HCT116 (cell line): ENCODE measurements at regions not wholly inside any gene's neighbourhood (a gene's known extent, or its start where the extent isn't known, plus 50 kb on each side); places are given as distances from the start of the nearest gene placed in this dataset.

Experiments
- ATAC-seq: fragments of 200-7000 bp; cut with Tn5 transposase; 2 replicates; pipeline ENCODE4 v1.9.1; 2020; ENCODE audit warnings: mild to moderate bottlenecking, moderate library complexity
- BruUV-seq: library from RNA; stranded (reverse); fragments of 400-500 nt; replicated peaks from 2 replicates; lab custom pipeline; 2021; lab: Mats Ljungman, UMichigan
- CTCF ChIA-PET: fragments of 300-600 bp; sonication (Branson Sonifier 250); formaldehyde crosslinking; loops from one replicate; lab custom pipeline; 2021; ENCODE audit warnings: antibody characterized with exemption; lab: Charles Lee
- POLR2A ChIA-PET: fragments of 300-600, 350-600 bp; sonication (Branson Sonifier 250); formaldehyde crosslinking; loops from one replicate; lab custom pipeline; 2021; ENCODE audit warnings: antibody characterized with exemption; lab: Charles Lee
- RAD21 ChIA-PET, 2 experiments: fragments of 300-600 bp; sonication (Branson Sonifier 250); formaldehyde crosslinking; loops; one replicate each; lab custom pipeline; 2023; ENCODE audit warnings: low total read pairs in 2 of 2; ENCODE audit not compliant: uncharacterized antibody in 2 of 2, unreplicated experiment in 2 of 2, low non-redundant PET in 1 of 2; lab: Charles Lee
- DNase-seq: peaks from one replicate; pipeline ENCODE4 v3.0.0-alpha.2; 2010; ENCODE audit warnings: low read depth, low spot score
- H2AFZ ChIP-seq: fragments of 200-600 bp; shearing (Covaris generic), sonication (generic); 2 replicates; pipeline ENCODE4 v1.6.1; 2017; ENCODE audit warnings: low read depth, mixed run types, mixed read lengths, antibody characterized with exemption, low read length; ENCODE audit not compliant: poor library complexity, severe bottlenecking
- H3K27ac ChIP-seq: 2 replicates; pipeline ENCODE4 v1.5.1; 2012; ENCODE audit warnings: low read depth, low read length
- H3K27me3 ChIP-seq: fragments of 200-600 bp; sonication (generic); 2 replicates; pipeline ENCODE4 v1.6.1; 2016; ENCODE audit warnings: mixed run types, low read length, mixed read lengths; ENCODE audit not compliant: insufficient read depth
- H3K36me3 ChIP-seq, 2 experiments: fragments of 200-500 bp in 1 of 2; fragments of 200-600 bp in 1 of 2; sonication (Bioruptor generic) in 1 of 2; sonication (generic) in 1 of 2; 2 replicates each; pipeline versions ENCODE4 v1.5.1 to v1.6.1; 2014 to 2016; ENCODE audit warnings: low read length in 2 of 2, inconsistent platforms in 1 of 2, mixed read lengths in 1 of 2, mixed run types in 1 of 2; ENCODE audit not compliant: insufficient read depth in 2 of 2, control insufficient read depth in 1 of 2
- H3K4me1 ChIP-seq, 2 experiments: fragments of 200-600 bp in 1 of 2; sonication (generic) in 1 of 2; 2 replicates each; pipeline versions ENCODE4 v1.5.1 to v1.6.1; 2012 to 2017; ENCODE audit warnings: low read length in 2 of 2, inconsistent platforms in 1 of 2, mild to moderate bottlenecking in 1 of 2, mixed read lengths in 1 of 2, mixed run types in 1 of 2, moderate library complexity in 1 of 2; ENCODE audit not compliant: insufficient read depth in 2 of 2, control insufficient read depth in 1 of 2
- H3K4me2 ChIP-seq: fragments of 200-600 bp; sonication (generic); 2 replicates; pipeline ENCODE4 v1.6.1; 2017; ENCODE audit warnings: mixed run types, low read length, mixed read lengths
- H3K4me3 ChIP-seq, 2 experiments: fragments of 200-600 bp in 1 of 2; sonication (generic) in 1 of 2; replicated peaks in 1 of 2; 2 replicates each; pipeline ENCODE4 v1.5.1; 2011 to 2016; ENCODE audit warnings: low read length in 2 of 2, control low read depth in 1 of 2, low read depth in 1 of 2, mild to moderate bottlenecking in 1 of 2, mixed read lengths in 1 of 2, mixed run types in 1 of 2
- H3K79me2 ChIP-seq: fragments of 200-600 bp; sonication (generic); 2 replicates; pipeline ENCODE4 v1.6.1; 2017; ENCODE audit warnings: mild to moderate bottlenecking, mixed run types, low read length, moderate library complexity, mixed read lengths; ENCODE audit not compliant: insufficient read depth
- H3K9ac ChIP-seq: fragments of 200-600 bp; sonication (generic); 2 replicates; pipeline ENCODE4 v1.6.1; 2016; ENCODE audit warnings: low read length, mixed read lengths
- H3K9me2 ChIP-seq: fragments of 200-600 bp; sonication (generic), shearing (Covaris generic); 2 replicates; pipeline ENCODE4 v1.6.1; 2017; ENCODE audit warnings: mixed run types, mild to moderate bottlenecking, moderate library complexity; ENCODE audit not compliant: insufficient read depth
- H3K9me3 ChIP-seq, 2 experiments: fragments of 200-500 bp in 1 of 2; fragments of 200-600 bp in 1 of 2; sonication (Bioruptor generic) in 1 of 2; sonication (generic) in 1 of 2; 2 replicates each; pipeline ENCODE4 v1.6.1; 2014 to 2017; ENCODE audit warnings: low read length in 2 of 2, mixed read lengths in 2 of 2, inconsistent platforms in 1 of 2, low read depth in 1 of 2, mild to moderate bottlenecking in 1 of 2, mixed run types in 1 of 2, moderate library complexity in 1 of 2; ENCODE audit not compliant: control insufficient read depth in 1 of 2, insufficient read depth in 1 of 2
- H4K20me1 ChIP-seq: fragments of 200-600 bp; sonication (generic), shearing (Covaris generic); 2 replicates; pipeline ENCODE4 v1.6.1; 2017; ENCODE audit warnings: mixed run types, mild to moderate bottlenecking, moderate library complexity; ENCODE audit not compliant: insufficient read depth
- CEBPB ChIP-seq: IDR thresholded peaks from 2 replicates; pipeline ENCODE4 v1.6.1; 2012; ENCODE audit warnings: low read depth
- EGR1 ChIP-seq: IDR thresholded peaks from 2 replicates; pipeline ENCODE4 v1.6.1; 2012; ENCODE audit warnings: low read depth
- EZH2 ChIP-seq: fragments of 200-600 bp; sonication (generic); IDR thresholded peaks from 2 replicates; pipeline ENCODE4 v1.6.1; 2017; ENCODE audit warnings: antibody characterized with exemption, mixed run types
- EZH2phosphoT487 ChIP-seq: fragments of 200-600 bp; IDR thresholded peaks from 2 replicates; pipeline ENCODE4 v1.6.1; 2018; ENCODE audit warnings: antibody characterized with exemption, borderline replicate concordance
- FOSL1 ChIP-seq: IDR thresholded peaks from 2 replicates; pipeline ENCODE4 v1.6.1; 2012; ENCODE audit warnings: low read depth
- JUND ChIP-seq: IDR thresholded peaks from 2 replicates; pipeline ENCODE4 v1.6.1; 2012
- MAX ChIP-seq: IDR thresholded peaks from 2 replicates; pipeline ENCODE4 v1.6.1; 2012
- POLR2AphosphoS5 ChIP-seq: IDR thresholded peaks from 2 replicates; pipeline ENCODE4 v1.6.1; 2011; ENCODE audit warnings: mild to moderate bottlenecking, low read depth, low read length, moderate library complexity
- SP1 ChIP-seq: IDR thresholded peaks from 2 replicates; pipeline ENCODE4 v1.6.1; 2012; ENCODE audit warnings: low read depth
- SRF ChIP-seq: IDR thresholded peaks from 2 replicates; pipeline ENCODE4 v1.6.1; 2012; ENCODE audit warnings: low read depth
- TCF7L2 ChIP-seq: IDR thresholded peaks from 2 replicates; pipeline ENCODE4 v1.7.0; 2011; ENCODE audit warnings: borderline replicate concordance, inconsistent platforms; ENCODE audit not compliant: insufficient read depth, insufficient read length; ENCODE audit errors: extremely low read depth
- YY1 ChIP-seq: IDR thresholded peaks from 2 replicates; pipeline ENCODE4 v1.6.1; 2011; ENCODE audit warnings: low read length, low read depth, moderate library complexity, mild to moderate bottlenecking; ENCODE audit not compliant: insufficient replicate concordance; ENCODE audit errors: extremely low read depth
- ZFX ChIP-seq: fragments of 450-650 bp; IDR thresholded peaks from 2 replicates; pipeline ENCODE4 v1.6.1; 2017
- intact Hi-C: fragments of 100-400 bp; cut with micrococcal nuclease; formaldehyde crosslinking; loops from 2 replicates; pipeline ENCODE4 v1.10.0; 2022
- TF ChIP-seq, protein P1 (sequence below), 3 experiments: fragments of 200-600 bp in 1 of 3; sonication (generic) in 1 of 3; IDR thresholded peaks in 2 of 3; conservative IDR thresholded peaks in 1 of 3; 2 replicates each; pipeline ENCODE4 v1.5.1; 2012 to 2017; ENCODE audit warnings: low read depth in 2 of 3, low read length in 2 of 3, antibody characterized with exemption in 1 of 3, borderline replicate concordance in 1 of 3, control low read depth in 1 of 3, mild to moderate bottlenecking in 1 of 3, mixed read lengths in 1 of 3, mixed run types in 1 of 3, moderate library complexity in 1 of 3; ENCODE audit not compliant: insufficient read depth in 1 of 3
- TF ChIP-seq, protein P2 (sequence below): IDR thresholded peaks from 2 replicates; pipeline ENCODE4 v1.6.1; 2012

- ATAC-seq, result no peak
- no peak for DNase-seq
- Histone ChIP-seq H3K79me2 (no peaks in the 10 kb centered on the region), H3K9me2 (no peaks in the 10 kb centered on the region), H2AFZ (no peak overlapping the region), H3K27me3 (no peaks in the 10 kb centered on the region), H3K36me3 (no peaks in the 10 kb centered on the region), H3K4me2 (no peak overlapping the region), H4K20me1 (no peaks in the 10 kb centered on the region), H3K9me3 (0 out of 4 replicates have a peak, but pooled peaks cover 0 to 3% of the 10 kb centered on the region in 2 experiments), H3K4me3 (no peak overlapping the region), H3K4me1 (no peaks in the 10 kb centered on the region), H3K9ac (no peak overlapping the region), H3K27ac (no peak overlapping the region)
- ChIA-PET CTCF (no interaction called here), POLR2A (no interaction called here), RAD21 (no interaction called here)
- BruUV-seq, result no TSS peak
- TF ChIP-seq ZFX, result no peak
- no peak for TF ChIP-seq MAX
- TF ChIP-seq SRF, result no peak
- no peak for TF ChIP-seq EGR1
- no peak for TF ChIP-seq TCF7L2
- no peak for TF ChIP-seq CEBPB
- no peak for TF ChIP-seq FOSL1
- TF ChIP-seq, protein P1, sequence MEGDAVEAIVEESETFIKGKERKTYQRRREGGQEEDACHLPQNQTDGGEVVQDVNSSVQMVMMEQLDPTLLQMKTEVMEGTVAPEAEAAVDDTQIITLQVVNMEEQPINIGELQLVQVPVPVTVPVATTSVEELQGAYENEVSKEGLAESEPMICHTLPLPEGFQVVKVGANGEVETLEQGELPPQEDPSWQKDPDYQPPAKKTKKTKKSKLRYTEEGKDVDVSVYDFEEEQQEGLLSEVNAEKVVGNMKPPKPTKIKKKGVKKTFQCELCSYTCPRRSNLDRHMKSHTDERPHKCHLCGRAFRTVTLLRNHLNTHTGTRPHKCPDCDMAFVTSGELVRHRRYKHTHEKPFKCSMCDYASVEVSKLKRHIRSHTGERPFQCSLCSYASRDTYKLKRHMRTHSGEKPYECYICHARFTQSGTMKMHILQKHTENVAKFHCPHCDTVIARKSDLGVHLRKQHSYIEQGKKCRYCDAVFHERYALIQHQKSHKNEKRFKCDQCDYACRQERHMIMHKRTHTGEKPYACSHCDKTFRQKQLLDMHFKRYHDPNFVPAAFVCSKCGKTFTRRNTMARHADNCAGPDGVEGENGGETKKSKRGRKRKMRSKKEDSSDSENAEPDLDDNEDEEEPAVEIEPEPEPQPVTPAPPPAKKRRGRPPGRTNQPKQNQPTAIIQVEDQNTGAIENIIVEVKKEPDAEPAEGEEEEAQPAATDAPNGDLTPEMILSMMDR (IDR thresholded peaks at IDR 0.05 in 2 of 3, conservative IDR thresholded peaks at IDR 0.05 in 1 of 3; ENCODE audit: borderline replicate concordance in 1 of 3, insufficient read depth in 1 of 3, low read depth in 2 of 3, low read length in 2 of 3), result no peak
- intact Hi-C loops, result no loop called here
Measured at GRCh38 chr13:78413887-78414553, 189.3 kb downstream of the POU4F1 start.

DNA sequence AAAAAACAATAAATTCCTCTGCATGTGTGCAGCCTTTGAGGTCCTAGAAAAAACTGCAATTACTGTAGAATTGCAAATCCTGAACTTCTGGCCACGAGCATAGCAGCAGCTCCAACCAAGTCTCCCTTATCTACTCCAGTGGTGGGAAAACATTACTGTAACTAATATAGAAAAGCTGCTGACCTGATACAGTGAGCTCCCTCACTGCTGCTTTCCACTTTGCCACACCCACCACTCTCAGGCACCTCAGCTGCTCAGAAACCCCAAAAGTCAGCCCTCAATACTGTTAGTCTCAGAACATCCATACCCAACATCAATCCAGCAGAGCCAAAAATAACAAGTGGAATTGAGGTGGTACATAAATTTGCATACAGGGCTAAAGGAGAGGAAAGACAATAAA, 192.5 kb downstream of the POU4F1 start:
- Histone ChIP-seq H3K9me2 (no peaks in the 10 kb centered on the region), H3K79me2 (no peaks in the 10 kb centered on the region), H3K27me3 (no peaks in the 10 kb centered on the region), H4K20me1 (no peaks in the 10 kb centered on the region), H2AFZ (no peak overlapping the region), H3K9me3 (0 out of 4 replicates have a peak, but pooled peaks cover 0 to 3% of the 10 kb centered on the region in 2 experiments), H3K4me1 (no peaks in the 10 kb centered on the region), H3K27ac (no peak overlapping the region), H3K4me3 (no peak overlapping the region), H3K36me3 (no peaks in the 10 kb centered on the region), H3K9ac (no peak overlapping the region), H3K4me2 (no peak overlapping the region)
- RAD21 ChIA-PET, result no interaction called here
- ATAC-seq (no peak), DNase-seq (no peak)
- intact Hi-C loops, result no loop called here
- POLR2A ChIA-PET, result no interaction called here
- BruUV-seq, result no TSS peak
- CTCF ChIA-PET, result no interaction called here
- TF ChIP-seq MAX (no peak), EZH2 (no peak), JUND (no peak), EZH2phosphoT487 (no peak), SRF (no peak), FOSL1 (no peak), SP1 (no peak), POLR2AphosphoS5 (no peak), CEBPB (no peak), ZFX (no peak), YY1 (no peak), TCF7L2 (no peak)
- TF ChIP-seq, protein P2, sequence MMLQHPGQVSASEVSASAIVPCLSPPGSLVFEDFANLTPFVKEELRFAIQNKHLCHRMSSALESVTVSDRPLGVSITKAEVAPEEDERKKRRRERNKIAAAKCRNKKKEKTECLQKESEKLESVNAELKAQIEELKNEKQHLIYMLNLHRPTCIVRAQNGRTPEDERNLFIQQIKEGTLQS, result no peak
